ENCODE measurements at regions not wholly inside any gene's neighbourhood (a gene's known extent, or its start where the extent isn't known, plus 50 kb on each side); places are given as distances from the start of the nearest gene placed in this dataset.

DNA sequence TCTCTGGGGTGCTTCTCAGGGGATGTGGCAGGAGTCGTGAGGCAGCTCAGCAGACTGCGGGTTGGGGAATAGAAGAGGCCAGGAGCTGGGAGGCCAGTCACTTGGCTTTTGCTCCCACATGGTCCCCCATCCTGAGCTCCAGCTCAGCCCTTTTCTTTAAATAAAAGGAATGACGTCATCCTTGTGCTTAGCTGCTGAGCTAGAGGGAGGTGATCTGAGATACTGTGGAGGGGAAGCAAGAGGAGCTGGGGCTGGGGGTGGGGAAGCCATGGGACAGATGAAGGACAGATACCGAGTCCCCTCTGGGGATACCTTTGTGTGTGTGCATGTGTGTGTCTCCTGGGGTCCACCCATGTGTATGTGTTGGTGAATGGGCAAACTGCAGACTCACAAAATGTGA is 89.0 kb upstream of the ARAP3 start:
- H3K4me3 ChIP-seq (replicated peaks; ENCODE audit: low read depth, low read length): no peak overlapping the region
- TF ChIP-seq, protein P1, sequence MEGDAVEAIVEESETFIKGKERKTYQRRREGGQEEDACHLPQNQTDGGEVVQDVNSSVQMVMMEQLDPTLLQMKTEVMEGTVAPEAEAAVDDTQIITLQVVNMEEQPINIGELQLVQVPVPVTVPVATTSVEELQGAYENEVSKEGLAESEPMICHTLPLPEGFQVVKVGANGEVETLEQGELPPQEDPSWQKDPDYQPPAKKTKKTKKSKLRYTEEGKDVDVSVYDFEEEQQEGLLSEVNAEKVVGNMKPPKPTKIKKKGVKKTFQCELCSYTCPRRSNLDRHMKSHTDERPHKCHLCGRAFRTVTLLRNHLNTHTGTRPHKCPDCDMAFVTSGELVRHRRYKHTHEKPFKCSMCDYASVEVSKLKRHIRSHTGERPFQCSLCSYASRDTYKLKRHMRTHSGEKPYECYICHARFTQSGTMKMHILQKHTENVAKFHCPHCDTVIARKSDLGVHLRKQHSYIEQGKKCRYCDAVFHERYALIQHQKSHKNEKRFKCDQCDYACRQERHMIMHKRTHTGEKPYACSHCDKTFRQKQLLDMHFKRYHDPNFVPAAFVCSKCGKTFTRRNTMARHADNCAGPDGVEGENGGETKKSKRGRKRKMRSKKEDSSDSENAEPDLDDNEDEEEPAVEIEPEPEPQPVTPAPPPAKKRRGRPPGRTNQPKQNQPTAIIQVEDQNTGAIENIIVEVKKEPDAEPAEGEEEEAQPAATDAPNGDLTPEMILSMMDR (IDR thresholded peaks at IDR 0.05; ENCODE audit: low read length, missing control alignments): no peak
- DNase-seq (ENCODE audit: low read depth): no peak

DNA sequence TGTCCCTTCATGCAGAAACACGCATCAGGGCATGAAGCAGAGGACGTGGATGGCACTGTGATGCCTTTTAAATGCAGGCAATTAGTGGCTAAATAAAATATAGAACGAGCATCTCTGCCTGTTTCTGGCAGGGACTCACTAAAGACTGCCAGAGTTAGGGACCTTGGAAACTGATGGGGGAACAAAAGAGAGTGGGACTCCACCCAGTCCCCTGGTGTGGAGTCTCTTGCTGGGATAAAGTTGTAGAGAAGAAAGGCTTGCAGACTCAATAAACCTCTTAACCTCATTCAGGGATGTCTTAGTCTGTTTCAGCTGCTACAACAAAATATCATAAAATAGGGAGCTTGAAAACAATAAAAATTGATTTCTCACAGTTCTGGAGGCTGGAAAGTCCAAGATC is 87.6 kb upstream of the ARAP3 start:
- DNase-seq (ENCODE audit: low read depth): no peak
- TF ChIP-seq, protein P1 (IDR thresholded peaks at IDR 0.05; ENCODE audit: low read length, missing control alignments): no peak
- H3K4me3 ChIP-seq (replicated peaks; ENCODE audit: low read depth, low read length): no peak overlapping the region

DNA sequence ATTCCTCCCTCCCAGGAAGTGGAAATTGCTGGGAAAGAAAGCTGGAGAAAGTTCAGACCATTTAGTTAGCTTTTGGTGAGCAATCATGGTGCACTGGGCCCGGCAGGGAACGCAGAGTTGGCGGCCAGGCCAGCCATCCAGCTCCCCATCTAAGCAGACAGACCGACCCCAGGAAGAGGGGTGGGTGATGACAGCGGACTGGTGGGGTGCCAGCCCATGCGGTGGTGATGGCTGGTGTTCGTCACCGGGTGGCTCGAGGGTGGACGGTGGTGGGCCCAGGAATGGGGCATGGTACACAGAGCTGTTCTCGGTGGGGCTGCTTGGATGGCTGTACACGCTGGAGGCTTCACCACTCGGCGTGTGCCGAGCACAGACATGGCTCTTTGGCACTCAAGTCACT is 85.6 kb upstream of the ARAP3 start:
- no peak overlapping the region for H3K4me3 ChIP-seq (replicated peaks; ENCODE audit: low read depth, low read length)
- no peak for DNase-seq (ENCODE audit: low read depth)
- TF ChIP-seq, protein P1 (IDR thresholded peaks at IDR 0.05; ENCODE audit: low read length, missing control alignments): no peak

DNA sequence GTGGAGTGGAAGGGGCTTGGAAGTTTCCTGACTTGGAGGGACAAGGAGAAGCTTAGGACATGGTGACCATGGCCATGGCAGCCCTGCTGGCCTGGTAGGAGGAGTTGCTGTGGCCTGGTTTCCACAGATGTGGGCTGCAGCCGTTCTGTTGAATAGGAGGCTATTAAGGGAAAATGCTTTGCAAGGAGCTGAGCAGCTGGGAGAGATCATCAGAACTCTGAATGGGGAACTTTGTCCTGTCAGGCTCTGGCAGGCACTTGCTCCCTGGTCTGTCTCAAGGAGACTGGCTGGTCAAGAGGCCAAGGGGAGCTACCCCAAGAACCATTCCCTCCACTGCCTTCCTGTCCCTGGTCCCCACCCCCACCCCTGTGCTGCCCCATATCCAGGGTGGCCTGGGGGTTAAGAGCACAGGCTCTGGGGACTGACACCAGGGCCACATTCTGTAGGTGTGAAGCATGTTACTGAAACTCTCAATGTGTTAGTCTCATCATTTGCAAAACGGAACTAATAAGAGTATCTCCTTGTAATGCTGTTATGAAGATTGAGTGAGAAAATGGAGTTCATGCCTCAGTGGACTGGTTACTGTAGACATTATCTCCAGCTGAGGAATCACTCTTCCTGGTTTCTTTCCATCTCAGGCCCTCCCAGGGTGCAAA is 84.0 kb upstream of the ARAP3 start:
- no peak overlapping the region for H3K4me3 ChIP-seq (replicated peaks; ENCODE audit: low read depth, low read length)
- TF ChIP-seq, protein P1 (IDR thresholded peaks at IDR 0.05; ENCODE audit: low read length, missing control alignments): no peak
- DNase-seq (ENCODE audit: low read depth): peak; percentile 13

DNA sequence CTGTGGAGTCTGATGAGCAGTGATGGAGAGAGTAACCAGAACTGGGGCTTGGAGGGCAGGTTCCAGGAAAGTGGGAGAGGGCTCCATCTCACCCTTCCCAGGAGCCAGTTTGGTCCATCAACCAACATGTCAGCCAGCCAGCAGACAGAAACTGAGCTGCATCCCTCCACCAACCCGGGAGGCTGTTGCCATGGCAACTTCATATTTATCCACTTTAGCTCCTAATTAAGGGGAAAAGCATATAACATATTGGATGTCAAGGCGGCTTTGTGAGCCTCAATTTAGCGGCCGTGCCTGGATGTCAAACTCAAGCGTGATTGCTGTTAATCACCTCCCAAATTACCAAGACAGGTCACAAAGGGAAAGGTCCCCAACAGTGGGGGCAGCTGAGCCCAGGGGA is 81.5 kb upstream of the ARAP3 start:
- no peak overlapping the region for H3K4me3 ChIP-seq (replicated peaks; ENCODE audit: low read depth, low read length)
- DNase-seq (ENCODE audit: low read depth): no peak
- TF ChIP-seq, protein P1 (IDR thresholded peaks at IDR 0.05; ENCODE audit: low read length, missing control alignments): no peak

DNA sequence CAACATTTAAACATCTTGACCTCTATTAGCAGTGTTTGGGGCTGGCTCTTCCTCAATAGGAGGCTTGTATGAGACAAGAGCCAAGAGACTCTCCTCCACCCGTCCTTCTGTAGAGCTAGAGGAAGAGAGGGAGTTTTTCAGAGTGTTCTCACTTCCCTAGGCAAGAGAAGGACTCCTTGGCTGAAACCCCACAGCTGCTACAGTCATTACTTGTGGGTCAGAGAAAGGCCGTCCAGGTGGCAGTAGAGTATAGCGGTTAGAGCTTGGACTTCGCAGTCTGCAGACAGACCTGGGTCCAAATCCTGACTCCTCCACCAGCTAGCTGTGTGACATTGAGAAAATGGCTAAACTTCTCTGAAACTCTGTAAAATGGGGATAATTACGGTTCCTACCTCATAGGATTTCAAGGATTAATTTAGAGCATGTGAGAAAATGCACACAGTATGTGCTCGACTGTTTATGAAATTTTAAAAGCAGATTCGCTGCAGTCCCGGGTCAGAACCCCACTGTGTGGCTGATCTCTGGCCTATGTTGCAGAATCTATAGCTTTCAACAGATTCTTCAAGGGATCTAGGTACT is 80.8 kb upstream of the ARAP3 start:
- TF ChIP-seq, protein P1 (IDR thresholded peaks at IDR 0.05; ENCODE audit: low read length, missing control alignments): no peak
- H3K4me3 ChIP-seq (replicated peaks; ENCODE audit: low read depth, low read length): no peak overlapping the region
- peak; percentile 27 for DNase-seq (ENCODE audit: low read depth)

DNA sequence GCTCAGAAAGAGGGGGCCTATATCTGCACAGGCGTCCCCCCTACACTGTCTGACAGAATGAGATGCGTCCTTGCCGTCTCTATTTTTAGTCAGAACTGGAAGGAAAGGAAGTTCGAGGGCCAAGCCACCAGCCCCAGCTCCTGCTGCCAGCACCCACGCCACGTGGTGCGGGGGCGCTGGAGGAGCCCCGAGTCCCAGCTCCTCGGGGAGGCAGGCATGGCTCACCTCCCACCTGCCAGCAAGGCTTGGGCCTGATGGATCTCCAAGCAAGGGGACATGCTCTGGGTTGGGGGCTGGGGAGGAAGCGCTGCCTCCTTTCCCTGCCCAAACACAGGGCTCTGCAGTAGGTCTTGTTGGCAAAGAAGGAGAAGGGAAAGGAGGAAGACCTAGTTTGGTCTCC is 80.3 kb upstream of the ARAP3 start:
- no peak for DNase-seq (ENCODE audit: low read depth)
- TF ChIP-seq, protein P1 (IDR thresholded peaks at IDR 0.05; ENCODE audit: low read length, missing control alignments): no peak
- H3K4me3 ChIP-seq (replicated peaks; ENCODE audit: low read depth, low read length): no peak overlapping the region
